SW 1271 (cell line): ENCODE measurements at regions not wholly inside any gene's neighbourhood (a gene's known extent, or its start where the extent isn't known, plus 50 kb on each side); places are given as distances from the start of the nearest gene placed in this dataset.

Source experiments
- DNase-seq, 2 experiments: peaks; one replicate each; lab custom pipeline; 2025; lab: John Stamatoyannopoulos, UW

- no peak for DNase-seq
Measured at GRCh38 chr7:25847336-25848070, 304.5 kb upstream of the NFE2L3 start.

GRCh38 chr7:25849500-25850184 is 302.4 kb upstream of the NFE2L3 start:
- no peak for DNase-seq

GRCh38 chr7:25850216-25850615 is 301.8 kb upstream of the NFE2L3 start:
- no peak for DNase-seq

GRCh38 chr7:25850735-25851134 is 301.3 kb upstream of the NFE2L3 start:
- no peak for DNase-seq

- DNase-seq: peak in 1 of 2 experiments; percentile 48
Measured at GRCh38 chr7:25851332-25852210, 300.4 kb upstream of the NFE2L3 start.

- no peak for DNase-seq
Measured at GRCh38 chr7:25852211-25852938, 299.6 kb upstream of the NFE2L3 start.

GRCh38 chr7:25852939-25853271 is 299.1 kb upstream of the NFE2L3 start:
- no peak for DNase-seq

GRCh38 chr7:25853314-25853713 is 298.7 kb upstream of the NFE2L3 start:
- DNase-seq: no peak

- no peak for DNase-seq
Measured at GRCh38 chr7:25854059-25854458, 297.9 kb upstream of the NFE2L3 start.

- DNase-seq: peak in 1 of 2 experiments; percentile 21
Measured at GRCh38 chr7:25854608-25855497, 297.1 kb upstream of the NFE2L3 start.

GRCh38 chr7:25855854-25856782 is 295.9 kb upstream of the NFE2L3 start:
- DNase-seq: no peak

GRCh38 chr7:25857376-25858067 is 294.5 kb upstream of the NFE2L3 start:
- DNase-seq: no peak

- DNase-seq: no peak
Measured at GRCh38 chr7:25858200-25858524, 293.8 kb upstream of the NFE2L3 start.

- DNase-seq: no peak
Measured at GRCh38 chr7:25858525-25859411, 293.2 kb upstream of the NFE2L3 start.

GRCh38 chr7:25859412-25860274 is 292.4 kb upstream of the NFE2L3 start:
- DNase-seq: no peak

- no peak for DNase-seq
Measured at GRCh38 chr7:25860275-25861163, 291.5 kb upstream of the NFE2L3 start.

GRCh38 chr7:25861164-25861496 is 290.9 kb upstream of the NFE2L3 start:
- DNase-seq: no peak
